HEK293 (cell line): ENCODE measurements at regions not wholly inside any gene's neighbourhood (a gene's known extent, or its start where the extent isn't known, plus 50 kb on each side); places are given as distances from the start of the nearest gene placed in this dataset.

Experiments
- CTCF ChIA-PET: fragments of 350-600 bp; formaldehyde crosslinking; extraction: SDS; loops from one replicate; lab custom pipeline; 2021; ENCODE audit warnings: antibody characterized with exemption; lab: Yijun Ruan, JAX
- POLR2A ChIA-PET: fragments of 300-600 bp; formaldehyde crosslinking; extraction: SDS; loops from one replicate; lab custom pipeline; 2020; ENCODE audit warnings: antibody characterized with exemption, inconsistent platforms; lab: Yijun Ruan, JAX
- H3K27ac ChIP-seq: fragments of 200-500 bp; sonication (Bioruptor generic); 2 replicates; pipeline ENCODE4 v1.5.1; 2014; ENCODE audit warnings: low read depth, low read length, control low read depth, inconsistent platforms; ENCODE audit errors: extremely low read depth
- H3K36me3 ChIP-seq, 2 experiments: fragments of 200-500 bp in 1 of 2; sonication (Bioruptor generic) in 1 of 2; 1 replicate in 1 of 2; 2 replicates in 1 of 2; pipeline ENCODE4 v1.5.1; 2014 to 2017; ENCODE audit warnings: inconsistent platforms in 2 of 2, low read length in 2 of 2; ENCODE audit not compliant: control insufficient read depth in 2 of 2, insufficient read depth in 1 of 2
- H3K4me1 ChIP-seq: fragments of 200-500 bp; sonication (Bioruptor generic); 2 replicates; pipeline ENCODE4 v1.5.1; 2014; ENCODE audit warnings: mild to moderate bottlenecking, low read length, inconsistent platforms; ENCODE audit not compliant: control insufficient read depth, insufficient read depth
- H3K4me3 ChIP-seq: 2 replicates; pipeline ENCODE4 v1.5.1; 2011; ENCODE audit warnings: low read depth, mild to moderate bottlenecking, control low read depth, low read length, moderate library complexity
- H3K9me3 ChIP-seq: fragments of 200-500 bp; sonication (Bioruptor generic); 2 replicates; pipeline ENCODE4 v1.5.1; 2014; ENCODE audit warnings: low read depth, low read length, inconsistent platforms; ENCODE audit not compliant: control insufficient read depth, insufficient read depth
- CTCF ChIP-seq: fragments of 450-650 bp; formaldehyde crosslinking; IDR thresholded peaks from 2 replicates; pipeline ENCODE4 v1.5.1; 2016; ENCODE audit warnings: missing biosample characterization, missing genetic modification characterization
- GLIS1 ChIP-seq: fragments of 450-650 bp; formaldehyde crosslinking; IDR thresholded peaks from 2 replicates; pipeline ENCODE4 v1.5.1; 2016; ENCODE audit warnings: missing biosample characterization, missing genetic modification characterization
- KLF1 ChIP-seq: fragments of 450-650 bp; formaldehyde crosslinking; IDR thresholded peaks from 2 replicates; pipeline ENCODE4 v1.5.1; 2016; ENCODE audit warnings: missing biosample characterization, missing genetic modification characterization
- KLF10 ChIP-seq: fragments of 450-650 bp; IDR thresholded peaks from 2 replicates; pipeline ENCODE4 v1.5.1; 2018; ENCODE audit warnings: missing biosample characterization, mild to moderate bottlenecking, missing genetic modification characterization
- KLF17 ChIP-seq: fragments of 450-650 bp; formaldehyde crosslinking; IDR thresholded peaks from 2 replicates; pipeline ENCODE4 v1.5.1; 2016; ENCODE audit warnings: missing biosample characterization, missing genetic modification characterization
- KLF8 ChIP-seq: fragments of 450-650 bp; formaldehyde crosslinking; IDR thresholded peaks from 2 replicates; pipeline ENCODE4 v1.5.1; 2016; ENCODE audit warnings: missing biosample characterization, missing genetic modification characterization
- SCRT2 ChIP-seq: fragments of 450-650 bp; formaldehyde crosslinking; IDR thresholded peaks from 2 replicates; pipeline ENCODE4 v1.5.1; 2016; ENCODE audit warnings: missing biosample characterization, missing genetic modification characterization
- ZBTB1 ChIP-seq: fragments of 450-650 bp; formaldehyde crosslinking; IDR thresholded peaks from 2 replicates; pipeline ENCODE4 v1.5.1; 2016; ENCODE audit warnings: missing biosample characterization, missing genetic modification characterization
- ZNF114 ChIP-seq: fragments of 450-650 bp; formaldehyde crosslinking; IDR thresholded peaks from 2 replicates; pipeline ENCODE4 v1.5.0; 2017; ENCODE audit warnings: missing biosample characterization, missing genetic modification characterization
- ZNF18 ChIP-seq: fragments of 450-650 bp; formaldehyde crosslinking; IDR thresholded peaks from 2 replicates; pipeline ENCODE4 v1.5.1; 2016; ENCODE audit warnings: missing biosample characterization, missing genetic modification characterization
- ZNF362 ChIP-seq: fragments of 450-650 bp; formaldehyde crosslinking; IDR thresholded peaks from 2 replicates; pipeline ENCODE4 v1.5.1; 2016; ENCODE audit warnings: missing biosample characterization, missing genetic modification characterization
- ZNF37A ChIP-seq: fragments of 450-650 bp; IDR thresholded peaks from 2 replicates; pipeline ENCODE4 v1.5.1; 2018; ENCODE audit warnings: missing biosample characterization, missing genetic modification characterization
- ZNF398 ChIP-seq: fragments of 450-650 bp; formaldehyde crosslinking; IDR thresholded peaks from 2 replicates; pipeline ENCODE4 v1.5.1; 2017; ENCODE audit warnings: missing biosample characterization, missing genetic modification characterization
- ZNF423 ChIP-seq: fragments of 450-650 bp; formaldehyde crosslinking; IDR thresholded peaks from 2 replicates; pipeline ENCODE4 v1.5.1; 2016; ENCODE audit warnings: missing biosample characterization, missing genetic modification characterization
- ZNF518A ChIP-seq: fragments of 450-650 bp; formaldehyde crosslinking; conservative IDR thresholded peaks from 2 replicates; pipeline ENCODE4 v1.5.1; 2016; ENCODE audit warnings: low read depth, missing biosample characterization, missing genetic modification characterization
- ZNF544 ChIP-seq: fragments of 450-650 bp; formaldehyde crosslinking; IDR thresholded peaks from 2 replicates; pipeline ENCODE4 v1.5.0; 2017; ENCODE audit warnings: missing biosample characterization, missing genetic modification characterization
- ZNF596 ChIP-seq: fragments of 450-650 bp; IDR thresholded peaks from 2 replicates; pipeline ENCODE4 v1.5.0; 2018; ENCODE audit warnings: missing biosample characterization, mild to moderate bottlenecking, missing genetic modification characterization, moderate library complexity
- ZNF837 ChIP-seq: fragments of 450-650 bp; formaldehyde crosslinking; IDR thresholded peaks from 2 replicates; pipeline ENCODE4 v1.5.1; 2016; ENCODE audit warnings: missing biosample characterization, missing genetic modification characterization

- CTCF ChIA-PET, result no interaction called here
- H3K36me3 ChIP-seq, result no peaks in the 10 kb centered on the region
- H3K9me3 ChIP-seq, result no peaks in the 10 kb centered on the region
- no peak overlapping the region for H3K4me3 ChIP-seq
- H3K4me1 ChIP-seq, result peaks cover 2% of the 10 kb centered on the region; the same call in 1 of the 2 replicates
- no peak overlapping the region for H3K27ac ChIP-seq
- POLR2A ChIA-PET, result no interaction called here
- TF ChIP-seq ZBTB1 (tag by site-specific recombination) (no peak), KLF17 (tag by site-specific recombination) (no peak), KLF1 (tag by site-specific recombination) (no peak), CTCF (tag by site-specific recombination) (no peak), KLF10 (tag by site-specific recombination) (no peak), ZNF37A (no peak), ZNF18 (tag by site-specific recombination) (no peak), GLIS1 (tag by site-specific recombination) (no peak)
Observed at GRCh38 chr20:56952258-56953047, 314.0 kb downstream of the BMP7 start.

- ChIA-PET CTCF (interaction anchor here (0.5 to 1.2 kb wide), 2 partner anchors 86 to 108 kb away, joined by 4 to 6 read pairs; no protein-coding TSS in a partner anchor), POLR2A (no interaction called here)
- no peak overlapping the region for H3K27ac ChIP-seq
- H3K4me3 ChIP-seq, result no peak overlapping the region
- TF ChIP-seq ZNF518A (tag by site-specific recombination), result no peak
- H3K4me1 ChIP-seq, result peaks cover 8% of the 10 kb centered on the region
- no peaks in the 10 kb centered on the region for H3K36me3 ChIP-seq
- no peaks in the 10 kb centered on the region for H3K9me3 ChIP-seq
Observed at GRCh38 chr20:56953048-56953586, 313.3 kb downstream of the BMP7 start.

GRCh38 chr20:56954797-56955196 lies 311.6 kb downstream of the BMP7 start:
- Histone ChIP-seq H3K27ac (no peak overlapping the region), H3K9me3 (no peaks in the 10 kb centered on the region), H3K4me3 (no peak overlapping the region), H3K36me3 (no peaks in the 10 kb centered on the region), H3K4me1 (peaks cover 8% of the 10 kb centered on the region)
- ChIA-PET CTCF (interaction anchor here (0.7 kb wide), 1 partner anchor 86 kb away, joined by 3 read pairs; no protein-coding TSS in a partner anchor), POLR2A (no interaction called here)
- no peak for TF ChIP-seq ZNF544 (tag by site-specific recombination)
- no peak for TF ChIP-seq ZNF398 (tag by site-specific recombination)
- TF ChIP-seq ZNF423 (tag by site-specific recombination), result no peak
- no peak for TF ChIP-seq KLF8 (tag by site-specific recombination)
- TF ChIP-seq ZNF362 (tag by site-specific recombination), result no peak
- TF ChIP-seq ZNF837 (tag by site-specific recombination), result no peak
- no peak for TF ChIP-seq ZNF596
- TF ChIP-seq SCRT2, result no peak
- TF ChIP-seq ZNF114 (tag by site-specific recombination), result no peak
